NT2/D1 (cell line): ENCODE measurements at regions not wholly inside any gene's neighbourhood (a gene's known extent, or its start where the extent isn't known, plus 50 kb on each side); places are given as distances from the start of the nearest gene placed in this dataset.

ENCODE experiments used
- DNase-seq: peaks from one replicate; pipeline ENCODE4 v3.0.0-alpha.2; 2011; ENCODE audit warnings: low read depth, low spot score
- H3K27me3 ChIP-seq: 2 replicates; pipeline ENCODE4 v1.6.0; 2011; ENCODE audit warnings: mild to moderate bottlenecking; ENCODE audit not compliant: insufficient read length, insufficient read depth
- H3K36me3 ChIP-seq: 2 replicates; pipeline ENCODE4 v1.6.1; 2011; ENCODE audit warnings: mild to moderate bottlenecking, low read length, mixed read lengths; ENCODE audit not compliant: insufficient read depth, insufficient read length
- H3K4me1 ChIP-seq: 2 replicates; pipeline ENCODE4 v1.5.1; 2011; ENCODE audit not compliant: insufficient read depth, insufficient read length
- H3K4me3 ChIP-seq: 2 replicates; pipeline ENCODE4 v1.5.1; 2011; ENCODE audit warnings: low read depth; ENCODE audit not compliant: insufficient read length
- H3K9ac ChIP-seq: 2 replicates; pipeline ENCODE4 v1.6.0; 2011; ENCODE audit warnings: low read depth; ENCODE audit not compliant: insufficient read length
- H3K9me3 ChIP-seq: 2 replicates; pipeline ENCODE4 v1.5.1; 2011; ENCODE audit warnings: mild to moderate bottlenecking, low read length; ENCODE audit not compliant: insufficient read depth
- SUZ12 ChIP-seq: IDR thresholded peaks from 2 replicates; pipeline ENCODE4 v1.6.1; 2011; ENCODE audit not compliant: insufficient read length, insufficient read depth; ENCODE audit errors: extremely low read depth
- YY1 ChIP-seq: IDR thresholded peaks from 2 replicates; pipeline ENCODE4 v1.6.1; 2011; ENCODE audit not compliant: insufficient read length, insufficient read depth
- ZNF274 ChIP-seq: IDR thresholded peaks from 2 replicates; pipeline ENCODE4 v1.6.1; 2011; ENCODE audit warnings: mild to moderate bottlenecking, low read depth, low read length

- TF ChIP-seq YY1 = no peak
- no peak for TF ChIP-seq SUZ12
- TF ChIP-seq ZNF274 = no peak
- Histone ChIP-seq H3K27me3 (no peaks in the 10 kb centered on the region), H3K9me3 (no peaks in the 10 kb centered on the region), H3K36me3 (no peaks in the 10 kb centered on the region), H3K4me1 (no peaks in the 10 kb centered on the region), H3K4me3 (no peak overlapping the region), H3K9ac (no peak overlapping the region)
- DNase-seq = no peak
Measured at GRCh38 chr12:22740656-22741355, 115.8 kb downstream of the ETNK1 start.

DNA sequence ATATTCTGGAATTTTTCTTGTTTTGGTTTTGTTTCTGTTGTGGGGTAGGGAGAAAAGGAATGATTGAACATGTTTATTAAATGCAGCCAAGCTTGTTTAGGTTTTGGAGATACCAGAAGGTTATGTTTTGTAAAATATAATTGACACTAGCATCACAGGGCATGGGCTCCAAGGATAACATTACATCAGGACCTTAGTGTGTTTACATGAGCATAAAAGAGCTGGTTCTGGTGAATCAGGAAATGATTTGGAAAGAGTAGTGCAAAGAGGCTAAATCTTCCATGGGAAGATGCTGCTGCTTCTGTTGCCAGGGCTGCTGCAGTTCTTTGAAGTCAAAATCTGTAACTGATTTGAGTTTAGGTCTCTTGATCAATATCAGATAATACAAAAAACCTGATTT, 118.7 kb downstream of the ETNK1 start:
- Histone ChIP-seq H3K27me3 (no peaks in the 10 kb centered on the region), H3K4me1 (no peaks in the 10 kb centered on the region), H3K9ac (no peak overlapping the region), H3K9me3 (no peaks in the 10 kb centered on the region), H3K36me3 (no peaks in the 10 kb centered on the region), H3K4me3 (no peak overlapping the region)
- DNase-seq = no peak
- TF ChIP-seq YY1 (no peak), ZNF274 (no peak), SUZ12 (no peak)

DNA sequence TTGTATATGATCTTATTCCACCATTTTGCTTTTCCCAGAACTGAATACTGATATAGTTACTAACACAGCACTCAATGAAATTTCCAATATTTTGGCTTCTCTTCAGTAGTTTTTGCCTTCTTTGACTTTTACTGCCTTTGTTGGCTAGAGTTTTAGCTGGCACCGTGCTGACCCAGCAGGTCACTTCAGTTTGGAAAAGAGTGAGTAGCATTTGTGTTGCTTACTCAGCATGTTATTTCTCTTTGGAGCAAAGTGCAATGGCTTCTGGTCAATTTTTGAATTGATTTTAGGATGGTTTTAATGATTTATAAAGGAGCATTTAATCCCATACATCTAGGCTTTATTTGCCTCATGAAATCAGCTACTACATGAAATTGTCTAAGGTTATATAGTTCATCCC, 119.2 kb downstream of the ETNK1 start:
- H3K9me3 ChIP-seq = no peaks in the 10 kb centered on the region
- no peaks in the 10 kb centered on the region for H3K36me3 ChIP-seq
- no peaks in the 10 kb centered on the region for H3K4me1 ChIP-seq
- no peak overlapping the region for H3K4me3 ChIP-seq
- no peaks in the 10 kb centered on the region for H3K27me3 ChIP-seq
- no peak overlapping the region for H3K9ac ChIP-seq
- no peak for DNase-seq
- TF ChIP-seq SUZ12 = no peak
- no peak for TF ChIP-seq YY1
- no peak for TF ChIP-seq ZNF274

DNA sequence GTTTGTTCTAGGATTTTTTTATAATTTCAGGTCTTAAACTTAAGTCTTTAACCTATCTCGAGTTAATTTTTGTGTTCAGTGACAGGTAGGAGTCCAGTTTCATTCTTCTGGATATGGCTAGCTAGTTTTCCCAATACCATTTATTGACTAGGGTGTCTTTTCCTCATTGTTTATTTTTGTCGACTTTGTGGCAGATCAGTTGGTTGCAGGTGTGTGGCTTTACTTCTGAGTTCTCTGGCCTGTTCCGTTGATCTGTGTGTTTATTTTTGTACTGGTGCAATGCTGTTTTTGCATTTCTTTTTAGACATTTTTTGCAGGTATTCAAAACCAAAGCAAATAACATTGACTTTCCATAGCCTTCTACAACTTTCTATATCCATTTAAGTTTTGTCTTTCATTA, 121.7 kb downstream of the ETNK1 start:
- Histone ChIP-seq H3K9me3 (no peaks in the 10 kb centered on the region), H3K4me1 (no peaks in the 10 kb centered on the region), H3K27me3 (no peaks in the 10 kb centered on the region), H3K36me3 (no peaks in the 10 kb centered on the region), H3K9ac (no peak overlapping the region), H3K4me3 (no peak overlapping the region)
- DNase-seq = no peak
- TF ChIP-seq YY1 = no peak
- no peak for TF ChIP-seq ZNF274
- no peak for TF ChIP-seq SUZ12

GRCh38 chr12:22755629-22756028, 130.7 kb downstream of the ETNK1 start:
- H3K36me3 ChIP-seq = no peaks in the 10 kb centered on the region
- no peak overlapping the region for H3K4me3 ChIP-seq
- H3K9me3 ChIP-seq = no peaks in the 10 kb centered on the region
- no peak overlapping the region for H3K9ac ChIP-seq
- H3K27me3 ChIP-seq = no peaks in the 10 kb centered on the region
- TF ChIP-seq ZNF274 = no peak
- TF ChIP-seq YY1 = no peak
- no peak for TF ChIP-seq SUZ12
- H3K4me1 ChIP-seq = no peaks in the 10 kb centered on the region
- DNase-seq = no peak

- H3K4me3 ChIP-seq = no peak overlapping the region
- DNase-seq = no peak
- no peaks in the 10 kb centered on the region for H3K36me3 ChIP-seq
- no peaks in the 10 kb centered on the region for H3K9me3 ChIP-seq
- no peaks in the 10 kb centered on the region for H3K4me1 ChIP-seq
- no peak for TF ChIP-seq YY1
- no peak for TF ChIP-seq SUZ12
- TF ChIP-seq ZNF274 = no peak
- no peak overlapping the region for H3K9ac ChIP-seq
- no peaks in the 10 kb centered on the region for H3K27me3 ChIP-seq
Measured at GRCh38 chr12:22759769-22760674, 135.1 kb downstream of the ETNK1 start.
